ENCODE measurements at regions not wholly inside any gene's neighbourhood (a gene's known extent, or its start where the extent isn't known, plus 50 kb on each side); places are given as distances from the start of the nearest gene placed in this dataset.

- Histone ChIP-seq H3K27me3 (ENCODE audit: insufficient read depth, low read length, poor library complexity, severe bottlenecking) (no peaks in the 10 kb centered on the region), H3K4me3 (ENCODE audit: low read length) (no peak overlapping the region), H3K27ac (ENCODE audit: low read depth, low read length) (no peak overlapping the region), H3K9me3 (ENCODE audit: low read length) (no peaks in the 10 kb centered on the region), H3K4me1 (ENCODE audit: insufficient read depth, low read length) (no peaks in the 10 kb centered on the region), H3K36me3 (ENCODE audit: insufficient read depth, low read length) (no peaks in the 10 kb centered on the region)
- Mint-ChIP-seq H3K27me3 (no peaks in the 10 kb centered on the region), H3K4me3 (no peak overlapping the region), H3K27ac (no peak overlapping the region), H3K4me1 (no peaks in the 10 kb centered on the region), H3K9me3 (peaks cover 0 to 4% (median 0%) of the 10 kb centered on the region in 5 donors), H3K36me3 (peaks cover 0 to 1% (median 0%) of the 10 kb centered on the region in 3 donors)
- ChIA-PET POLR2A (no interaction called here), CTCF (no interaction called here)
- no peak for DNase-seq
These were observed 502.6 kb downstream of the C4orf33 start for GRCh38 chr4:129598582-129598981.

- Mint-ChIP-seq H3K27ac (no peak overlapping the region), H3K4me1 (no peaks in the 10 kb centered on the region), H3K36me3 (peaks cover 0 to 1% (median 0%) of the 10 kb centered on the region in 3 donors), H3K27me3 (no peaks in the 10 kb centered on the region), H3K9me3 (no peaks in the 10 kb centered on the region), H3K4me3 (no peak overlapping the region)
- DNase-seq: no peak
- ChIA-PET CTCF (no interaction called here), POLR2A (no interaction called here)
- no peaks in the 10 kb centered on the region for H3K27me3 ChIP-seq (ENCODE audit: insufficient read depth, low read length, poor library complexity, severe bottlenecking)
- no peaks in the 10 kb centered on the region for H3K9me3 ChIP-seq (ENCODE audit: low read length)
- no peak overlapping the region for H3K27ac ChIP-seq (ENCODE audit: low read depth, low read length)
- no peaks in the 10 kb centered on the region for H3K36me3 ChIP-seq (ENCODE audit: insufficient read depth, low read length)
- no peak overlapping the region for H3K4me3 ChIP-seq (ENCODE audit: low read length)
- no peaks in the 10 kb centered on the region for H3K4me1 ChIP-seq (ENCODE audit: insufficient read depth, low read length)
These were observed 504.9 kb downstream of the C4orf33 start for GRCh38 chr4:129600898-129601297.

- H3K27ac ChIP-seq (ENCODE audit: low read depth, low read length): no peak overlapping the region
- peaks cover 0 to 1% (median 0%) of the 10 kb centered on the region in 3 donors for H3K36me3 Mint-ChIP-seq
- no peaks in the 10 kb centered on the region for H3K36me3 ChIP-seq (ENCODE audit: insufficient read depth, low read length)
- no peaks in the 10 kb centered on the region for H3K27me3 ChIP-seq (ENCODE audit: insufficient read depth, low read length, poor library complexity, severe bottlenecking)
- no peaks in the 10 kb centered on the region for H3K4me1 Mint-ChIP-seq
- H3K9me3 Mint-ChIP-seq: no peaks in the 10 kb centered on the region
- CTCF ChIA-PET: no interaction called here
- H3K9me3 ChIP-seq (ENCODE audit: low read length): no peaks in the 10 kb centered on the region
- H3K4me3 ChIP-seq (ENCODE audit: low read length): no peak overlapping the region
- POLR2A ChIA-PET: no interaction called here
- no peak for DNase-seq
- H3K4me3 Mint-ChIP-seq: no peak overlapping the region
- no peaks in the 10 kb centered on the region for H3K4me1 ChIP-seq (ENCODE audit: insufficient read depth, low read length)
- no peak overlapping the region for H3K27ac Mint-ChIP-seq
- no peaks in the 10 kb centered on the region for H3K27me3 Mint-ChIP-seq
These were observed 506.5 kb downstream of the C4orf33 start for GRCh38 chr4:129602447-129602846.

GRCh38 chr4:129603241-129603931 lies 507.4 kb downstream of the C4orf33 start:
- Histone ChIP-seq H3K9me3 (ENCODE audit: low read length) (no peaks in the 10 kb centered on the region), H3K4me3 (ENCODE audit: low read length) (no peak overlapping the region), H3K27me3 (ENCODE audit: insufficient read depth, low read length, poor library complexity, severe bottlenecking) (no peaks in the 10 kb centered on the region), H3K36me3 (ENCODE audit: insufficient read depth, low read length) (no peaks in the 10 kb centered on the region), H3K27ac (ENCODE audit: low read depth, low read length) (no peak overlapping the region), H3K4me1 (ENCODE audit: insufficient read depth, low read length) (no peaks in the 10 kb centered on the region)
- no peak for DNase-seq
- Mint-ChIP-seq H3K4me1 (no peaks in the 10 kb centered on the region), H3K4me3 (no peak overlapping the region), H3K36me3 (peaks cover 0 to 1% (median 0%) of the 10 kb centered on the region in 3 donors), H3K27ac (no peak overlapping the region), H3K27me3 (no peaks in the 10 kb centered on the region), H3K9me3 (no peaks in the 10 kb centered on the region)
- CTCF ChIA-PET: no interaction called here
- POLR2A ChIA-PET: no interaction called here

- Mint-ChIP-seq H3K4me3 (no peak overlapping the region), H3K9me3 (peaks cover 0 to 4% (median 0%) of the 10 kb centered on the region in 5 donors), H3K4me1 (no peaks in the 10 kb centered on the region), H3K27me3 (no peaks in the 10 kb centered on the region), H3K36me3 (peaks cover 0 to 1% (median 0%) of the 10 kb centered on the region in 3 donors), H3K27ac (no peak overlapping the region)
- no peaks in the 10 kb centered on the region for H3K27me3 ChIP-seq (ENCODE audit: insufficient read depth, low read length, poor library complexity, severe bottlenecking)
- POLR2A ChIA-PET: no interaction called here
- H3K4me1 ChIP-seq (ENCODE audit: insufficient read depth, low read length): no peaks in the 10 kb centered on the region
- no peak overlapping the region for H3K4me3 ChIP-seq (ENCODE audit: low read length)
- no peak overlapping the region for H3K27ac ChIP-seq (ENCODE audit: low read depth, low read length)
- DNase-seq: no peak
- no peaks in the 10 kb centered on the region for H3K36me3 ChIP-seq (ENCODE audit: insufficient read depth, low read length)
- CTCF ChIA-PET: no interaction called here
- H3K9me3 ChIP-seq (ENCODE audit: low read length): no peaks in the 10 kb centered on the region
These were observed 508.8 kb downstream of the C4orf33 start for GRCh38 chr4:129604632-129605255.

- Histone ChIP-seq H3K27me3 (ENCODE audit: insufficient read depth, low read length, poor library complexity, severe bottlenecking) (no peaks in the 10 kb centered on the region), H3K4me1 (ENCODE audit: insufficient read depth, low read length) (no peaks in the 10 kb centered on the region), H3K36me3 (ENCODE audit: insufficient read depth, low read length) (no peaks in the 10 kb centered on the region), H3K9me3 (ENCODE audit: low read length) (no peaks in the 10 kb centered on the region), H3K27ac (ENCODE audit: low read depth, low read length) (no peak overlapping the region), H3K4me3 (ENCODE audit: low read length) (no peak overlapping the region)
- peaks cover 0 to 12% (median 5%) of the 10 kb centered on the region in 5 donors for H3K9me3 Mint-ChIP-seq
- no peak for DNase-seq
- H3K4me3 Mint-ChIP-seq: no peak overlapping the region
- H3K27ac Mint-ChIP-seq: no peak overlapping the region
- no peaks in the 10 kb centered on the region for H3K27me3 Mint-ChIP-seq
- ChIA-PET CTCF (no interaction called here), POLR2A (no interaction called here)
- H3K4me1 Mint-ChIP-seq: no peaks in the 10 kb centered on the region
- no peaks in the 10 kb centered on the region for H3K36me3 Mint-ChIP-seq
These were observed 518.7 kb downstream of the C4orf33 start for GRCh38 chr4:129614611-129615010.

- Histone ChIP-seq H3K4me3 (ENCODE audit: low read length) (no peak overlapping the region), H3K9me3 (ENCODE audit: low read length) (no peaks in the 10 kb centered on the region), H3K27ac (ENCODE audit: low read depth, low read length) (no peak overlapping the region), H3K4me1 (ENCODE audit: insufficient read depth, low read length) (no peaks in the 10 kb centered on the region), H3K36me3 (ENCODE audit: insufficient read depth, low read length) (no peaks in the 10 kb centered on the region), H3K27me3 (ENCODE audit: insufficient read depth, low read length, poor library complexity, severe bottlenecking) (no peaks in the 10 kb centered on the region)
- H3K27me3 Mint-ChIP-seq: no peaks in the 10 kb centered on the region
- CTCF ChIA-PET: no interaction called here
- POLR2A ChIA-PET: no interaction called here
- no peak overlapping the region for H3K4me3 Mint-ChIP-seq
- H3K36me3 Mint-ChIP-seq: no peaks in the 10 kb centered on the region
- no peaks in the 10 kb centered on the region for H3K4me1 Mint-ChIP-seq
- no peak for DNase-seq
- H3K27ac Mint-ChIP-seq: no peak overlapping the region
- H3K9me3 Mint-ChIP-seq: peaks cover 0 to 9% (median 3%) of the 10 kb centered on the region in 5 donors
These were observed 526.6 kb downstream of the C4orf33 start for GRCh38 chr4:129622566-129622965.

- H3K9me3 Mint-ChIP-seq: peaks cover 0 to 9% (median 3%) of the 10 kb centered on the region in 5 donors
- Histone ChIP-seq H3K27me3 (ENCODE audit: insufficient read depth, low read length, poor library complexity, severe bottlenecking) (no peaks in the 10 kb centered on the region), H3K36me3 (ENCODE audit: insufficient read depth, low read length) (no peaks in the 10 kb centered on the region), H3K4me3 (ENCODE audit: low read length) (no peak overlapping the region), H3K4me1 (ENCODE audit: insufficient read depth, low read length) (no peaks in the 10 kb centered on the region), H3K9me3 (ENCODE audit: low read length) (no peaks in the 10 kb centered on the region), H3K27ac (ENCODE audit: low read depth, low read length) (no peak overlapping the region)
- H3K27me3 Mint-ChIP-seq: no peaks in the 10 kb centered on the region
- no peaks in the 10 kb centered on the region for H3K36me3 Mint-ChIP-seq
- H3K4me3 Mint-ChIP-seq: no peak overlapping the region
- ChIA-PET POLR2A (no interaction called here), CTCF (no interaction called here)
- no peak for DNase-seq
- no peaks in the 10 kb centered on the region for H3K4me1 Mint-ChIP-seq
- no peak overlapping the region for H3K27ac Mint-ChIP-seq
These were observed 527.4 kb downstream of the C4orf33 start for GRCh38 chr4:129623233-129623875.

All from CD8-positive, alpha-beta memory T cell (primary cell).